Stimulated activated CD4-positive, alpha-beta T cell treated with anti-CD3 and anti-CD28 coated beads, Interleukin-2, amount 100 ng/mL, for 24 hours (primary cell): ENCODE measurements at regions not wholly inside any gene's neighbourhood (a gene's known extent, or its start where the extent isn't known, plus 50 kb on each side); places are given as distances from the start of the nearest gene placed in this dataset.

Experiments
- DNase-seq, 2 donors: peaks; one replicate each; pipeline ENCODE4 v3.0.0-alpha.2; 2020

DNA sequence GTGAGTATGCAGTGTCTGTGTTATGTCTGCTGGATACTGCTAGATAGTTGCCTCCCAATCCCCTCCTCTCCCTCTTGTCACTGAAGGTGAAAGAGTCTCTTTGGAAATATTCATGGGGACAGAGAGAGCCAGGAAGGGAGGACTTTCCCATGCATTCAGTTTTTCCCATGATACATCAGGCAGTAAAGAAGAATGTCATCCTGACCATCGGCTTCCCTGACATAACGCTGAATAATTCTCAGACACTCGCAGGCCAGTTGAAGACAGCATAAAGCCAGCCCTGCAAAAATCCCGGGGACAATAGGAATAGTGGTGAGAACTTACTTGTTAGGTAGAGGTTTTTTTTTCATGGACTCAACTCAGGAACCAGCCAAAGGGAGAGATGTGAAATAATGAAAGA is 58.1 kb downstream of the KLF4 start:
- no peak for DNase-seq

DNA sequence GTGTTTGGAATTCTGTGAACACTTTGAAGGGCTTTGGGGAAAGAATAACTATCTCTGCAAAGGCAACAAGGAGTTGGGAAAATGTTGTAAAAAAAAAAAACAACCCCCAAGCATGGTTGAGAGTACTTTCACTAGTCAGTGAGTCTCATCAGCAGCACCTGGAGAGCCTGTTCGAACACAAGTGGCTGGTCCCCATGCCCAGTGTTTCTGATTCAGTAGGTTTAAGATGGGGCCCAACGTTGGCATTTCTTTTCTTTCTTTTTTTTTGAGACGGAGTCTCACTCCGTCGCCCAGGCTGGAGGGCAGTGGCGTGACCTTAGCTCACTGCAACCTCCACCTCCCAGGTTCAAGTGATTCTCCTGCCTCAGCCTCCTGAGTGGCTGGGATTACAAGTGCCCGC is 59.5 kb downstream of the KLF4 start:
- DNase-seq: no peak

DNA sequence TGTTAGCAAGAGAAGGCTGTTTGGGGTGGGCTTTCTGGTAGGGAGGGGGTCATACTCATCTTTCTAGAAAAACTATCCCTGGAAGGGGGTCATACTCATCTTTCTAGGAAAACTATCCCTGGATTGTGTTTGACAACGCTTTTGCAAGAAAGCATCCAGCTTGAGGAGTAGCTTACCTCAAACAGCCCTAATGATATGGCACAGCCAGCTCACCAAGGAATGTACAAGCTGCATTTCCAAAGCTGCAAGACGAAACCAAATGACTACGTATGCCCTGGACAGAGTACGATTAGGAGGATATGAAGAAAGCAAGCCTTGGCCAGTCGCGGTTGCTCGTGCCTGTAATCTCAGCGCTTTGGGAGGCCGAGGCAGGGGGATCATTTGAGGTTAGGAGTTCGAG is 63.4 kb downstream of the KLF4 start:
- no peak for DNase-seq

DNA sequence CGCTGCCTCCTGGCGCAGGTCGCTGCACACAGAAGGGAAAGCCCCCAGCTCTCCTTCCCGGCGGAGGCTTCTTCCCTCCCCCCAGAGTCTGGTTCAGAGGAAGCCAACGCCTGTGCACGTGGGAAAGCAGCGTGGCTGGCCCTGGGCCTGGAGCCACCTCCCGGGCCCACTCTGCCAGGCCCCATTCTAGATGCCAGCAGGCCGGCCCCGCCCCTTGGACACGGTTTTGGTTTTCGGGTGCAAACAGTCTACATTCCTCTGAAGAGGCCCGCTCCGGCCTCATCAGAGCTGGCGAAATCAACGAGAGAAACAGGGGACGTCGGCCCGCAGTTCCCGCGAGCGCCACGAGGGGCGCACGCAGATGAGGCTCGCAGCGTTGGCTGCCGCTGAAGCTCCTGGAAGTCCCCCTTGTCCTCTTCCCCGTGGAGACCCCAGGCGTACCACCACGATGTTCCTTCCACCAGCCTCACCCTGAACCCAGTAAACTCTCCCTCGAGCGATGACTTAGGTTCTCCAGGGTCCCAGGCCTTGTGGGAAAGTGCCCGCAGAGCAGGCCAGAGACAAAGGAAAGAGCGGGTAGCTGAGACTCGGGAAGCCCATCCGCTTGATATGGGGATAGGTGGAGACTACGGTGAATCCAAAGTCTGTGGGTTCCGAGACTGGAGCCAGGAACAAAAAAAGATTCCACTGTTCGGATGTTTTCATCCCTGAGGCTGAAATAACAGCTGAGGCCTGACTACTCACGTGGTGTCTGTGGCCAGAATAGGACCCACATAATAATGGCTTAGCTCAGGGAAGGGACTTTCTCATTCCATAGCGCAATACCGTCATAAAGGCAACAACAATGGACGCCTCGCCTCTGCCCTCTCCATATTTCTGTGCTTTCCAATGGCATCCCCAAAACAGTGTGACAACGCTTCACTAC is 64.2 kb downstream of the KLF4 start:
- DNase-seq: peak; percentile 53 to 73

DNA sequence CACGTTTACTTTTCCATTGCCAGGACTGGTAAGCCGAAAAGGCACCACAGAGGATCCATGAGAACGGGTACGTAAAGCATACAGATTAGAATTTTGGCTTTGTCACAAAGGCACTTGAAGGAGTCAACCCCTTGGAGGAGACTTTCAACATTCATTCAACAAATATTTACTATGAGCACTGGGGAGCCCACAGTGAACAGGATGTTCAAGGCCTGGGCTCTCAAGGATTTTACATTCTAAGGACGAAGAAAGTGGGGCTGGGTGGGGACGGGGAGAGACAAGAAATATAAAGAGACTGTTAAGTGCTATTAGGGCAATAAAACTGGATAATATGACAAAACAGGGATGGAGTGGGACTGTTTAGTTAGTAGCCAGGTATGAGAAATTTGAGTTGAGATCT is 66.0 kb downstream of the KLF4 start:
- no peak for DNase-seq

DNA sequence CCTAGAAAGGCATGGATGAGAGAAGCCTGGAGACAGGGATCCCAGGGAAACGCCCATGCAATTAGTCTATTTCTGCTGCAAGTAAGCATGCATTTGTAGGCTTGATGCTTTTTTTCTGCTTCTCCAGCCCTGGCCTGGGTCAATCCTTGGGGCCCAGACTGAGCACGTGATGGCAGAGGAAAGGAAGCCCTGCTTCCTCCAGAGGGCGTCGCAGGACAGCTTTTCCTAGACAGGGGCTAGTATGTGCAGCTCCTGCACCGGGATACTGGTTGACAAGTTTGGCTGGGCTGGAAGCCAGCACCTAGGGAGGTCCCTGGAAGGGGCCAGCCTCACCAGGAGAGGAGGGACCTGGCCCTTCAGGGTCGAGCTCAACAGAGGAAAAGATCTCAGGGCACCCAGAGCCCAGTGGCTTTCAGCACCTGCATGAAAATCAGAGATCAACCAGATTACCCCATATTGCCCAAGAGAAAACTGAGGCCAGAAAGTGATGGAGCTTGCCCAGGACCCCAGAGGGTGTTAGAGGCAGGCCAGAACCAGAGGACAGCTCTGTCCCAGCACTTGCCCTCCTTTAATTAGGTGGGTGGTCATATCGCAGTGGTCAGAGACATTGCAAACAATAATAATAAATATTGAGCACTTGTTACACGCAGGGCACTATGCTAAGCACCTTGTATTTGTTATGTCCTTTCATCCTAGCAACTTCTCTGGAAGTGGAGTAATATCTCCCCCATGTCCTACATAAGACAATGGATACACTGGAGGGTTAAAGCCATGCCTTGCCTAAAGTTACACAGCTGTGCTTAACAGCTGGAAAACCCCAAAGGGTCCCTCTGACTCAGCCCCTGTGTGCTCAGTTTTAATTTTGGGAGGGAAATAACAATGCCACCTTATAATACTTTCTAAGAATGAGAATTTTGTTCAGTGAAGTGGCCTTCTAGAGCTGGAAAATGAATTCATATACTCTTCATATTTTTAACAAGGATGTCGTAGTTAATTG is 67.1 kb downstream of the KLF4 start:
- peak; percentile 19 to 46 for DNase-seq

DNA sequence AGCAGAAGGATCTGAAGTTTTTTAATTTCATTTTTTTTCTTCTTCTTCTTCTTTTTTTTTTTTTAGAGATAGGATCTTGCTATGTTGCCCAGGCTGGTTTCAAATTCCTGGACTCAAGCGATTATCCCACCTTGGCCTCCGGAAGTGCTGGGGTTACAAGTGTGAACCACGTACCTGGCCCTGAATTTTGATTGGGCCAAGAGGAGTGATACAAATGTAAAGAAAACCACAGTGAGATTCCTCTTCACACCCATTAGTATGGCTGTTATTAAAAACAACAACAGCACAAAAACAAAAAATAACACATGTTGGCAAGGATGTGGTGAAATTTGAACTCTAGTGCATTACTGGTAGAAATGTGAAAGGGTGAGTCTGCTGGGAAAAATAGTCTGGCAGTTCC is 79.1 kb downstream of the KLF4 start:
- DNase-seq: no peak

DNA sequence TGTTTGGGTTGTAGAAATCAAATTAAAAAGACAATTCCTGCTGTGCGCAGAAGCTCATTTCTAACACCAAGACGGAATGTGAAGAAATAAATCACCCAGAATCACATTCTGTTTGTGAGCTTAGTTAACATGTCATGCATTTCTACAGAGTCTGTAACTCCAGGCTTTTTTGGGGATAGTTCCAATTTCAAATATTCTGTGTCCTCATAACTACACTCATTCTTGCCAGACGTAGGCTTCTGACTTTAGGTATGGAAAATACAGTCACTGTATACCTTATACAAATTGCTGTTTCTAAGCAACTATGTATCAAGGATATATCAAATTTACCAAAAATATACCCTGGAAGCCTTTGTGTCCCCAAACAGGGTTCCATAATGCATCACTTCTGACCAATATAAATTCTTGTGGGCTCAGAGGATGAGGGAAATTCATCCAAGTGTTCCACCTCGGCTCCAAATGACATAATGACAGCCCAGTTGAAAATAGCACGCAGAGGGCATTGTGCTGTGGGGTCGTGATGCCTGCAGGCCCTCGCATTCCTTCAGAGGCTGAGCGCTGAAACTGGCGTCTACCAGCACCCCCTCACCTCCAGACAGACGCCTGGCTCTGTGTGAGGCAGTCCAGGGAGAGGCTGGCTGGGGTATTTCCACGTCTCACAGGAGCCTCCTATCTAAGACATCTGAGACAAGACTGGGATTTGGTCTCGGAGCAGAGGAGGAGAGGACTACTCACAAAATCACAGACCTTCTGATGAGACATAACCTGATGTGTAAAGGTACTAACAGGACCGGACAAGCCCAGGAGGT is 79.8 kb downstream of the KLF4 start:
- DNase-seq: no peak

DNA sequence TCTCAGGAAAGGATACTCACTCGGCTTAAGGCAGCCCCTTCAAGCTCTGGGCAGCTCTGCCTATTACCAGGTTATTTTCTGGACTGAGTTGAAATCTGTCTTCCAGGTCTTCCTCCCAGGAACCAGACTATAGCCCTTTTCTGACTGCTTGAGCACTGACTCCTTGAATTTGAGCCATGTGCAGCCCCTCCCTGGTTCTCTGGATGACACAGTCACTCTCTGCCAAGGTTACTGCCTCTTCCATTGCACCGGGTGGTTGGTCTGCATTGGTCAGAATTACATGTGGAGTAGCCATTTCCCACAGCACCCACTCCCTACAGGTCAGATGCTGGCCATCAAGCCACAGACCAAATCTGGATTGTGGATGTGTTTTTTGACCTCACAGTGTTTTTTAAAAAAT is 81.9 kb downstream of the KLF4 start:
- no peak for DNase-seq

DNA sequence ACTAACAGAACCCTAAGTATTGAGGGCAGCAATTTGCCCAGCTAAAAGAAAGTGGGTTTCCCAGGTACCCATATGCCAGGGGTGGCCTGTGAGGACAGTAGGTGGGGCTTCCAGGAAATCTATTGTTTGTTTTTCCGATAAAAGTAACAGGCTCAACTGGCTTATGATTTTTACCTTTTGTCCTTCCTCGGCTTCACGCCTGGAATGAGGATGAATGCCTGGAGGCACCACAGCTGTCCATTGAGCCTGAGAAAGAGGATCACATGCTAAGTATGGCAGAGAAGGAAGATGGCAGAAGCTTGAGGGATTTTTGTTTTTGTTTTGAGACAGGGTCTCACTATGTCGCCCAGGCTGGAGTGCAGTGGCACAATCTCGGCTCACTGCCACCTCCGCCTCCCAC is 84.1 kb downstream of the KLF4 start:
- no peak for DNase-seq

DNA sequence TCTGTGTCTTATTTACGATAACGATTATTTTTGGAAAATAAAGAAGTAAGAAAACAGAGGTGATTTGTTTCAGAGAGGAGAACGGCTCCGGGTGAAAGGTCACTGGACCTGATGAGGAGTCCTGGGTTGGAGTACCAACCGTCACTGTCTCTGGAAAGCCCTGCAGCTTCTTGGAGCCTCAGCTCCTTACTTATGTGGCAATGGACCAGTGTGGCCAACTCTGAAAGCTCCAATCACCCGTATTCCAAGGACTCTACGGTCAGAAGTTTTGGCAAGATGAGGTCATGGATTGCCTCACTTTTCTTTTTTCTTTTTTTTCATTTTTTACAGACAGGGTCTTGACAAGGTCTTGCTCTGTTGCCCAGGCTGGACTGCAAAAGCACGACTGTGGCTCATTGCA is 84.8 kb downstream of the KLF4 start:
- DNase-seq: no peak

DNA sequence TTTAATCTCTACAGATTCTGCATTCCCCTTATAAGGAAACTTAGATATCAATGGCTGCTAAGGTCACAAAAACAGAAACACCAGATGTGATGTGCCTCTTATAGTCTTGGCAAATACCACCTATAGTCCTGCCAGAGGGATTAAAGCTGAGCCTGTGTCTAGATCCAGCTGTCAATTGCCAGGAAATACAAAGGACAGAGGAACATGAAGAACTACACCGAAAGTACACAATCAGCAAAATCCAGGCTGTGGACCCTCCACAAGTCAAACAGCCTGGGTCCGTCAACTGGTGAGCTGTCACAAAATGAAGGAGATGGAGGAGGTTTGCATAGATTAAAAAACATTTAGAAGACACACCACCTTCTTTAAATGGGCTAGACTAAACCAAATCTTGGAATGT is 85.4 kb downstream of the KLF4 start:
- no peak for DNase-seq

DNA sequence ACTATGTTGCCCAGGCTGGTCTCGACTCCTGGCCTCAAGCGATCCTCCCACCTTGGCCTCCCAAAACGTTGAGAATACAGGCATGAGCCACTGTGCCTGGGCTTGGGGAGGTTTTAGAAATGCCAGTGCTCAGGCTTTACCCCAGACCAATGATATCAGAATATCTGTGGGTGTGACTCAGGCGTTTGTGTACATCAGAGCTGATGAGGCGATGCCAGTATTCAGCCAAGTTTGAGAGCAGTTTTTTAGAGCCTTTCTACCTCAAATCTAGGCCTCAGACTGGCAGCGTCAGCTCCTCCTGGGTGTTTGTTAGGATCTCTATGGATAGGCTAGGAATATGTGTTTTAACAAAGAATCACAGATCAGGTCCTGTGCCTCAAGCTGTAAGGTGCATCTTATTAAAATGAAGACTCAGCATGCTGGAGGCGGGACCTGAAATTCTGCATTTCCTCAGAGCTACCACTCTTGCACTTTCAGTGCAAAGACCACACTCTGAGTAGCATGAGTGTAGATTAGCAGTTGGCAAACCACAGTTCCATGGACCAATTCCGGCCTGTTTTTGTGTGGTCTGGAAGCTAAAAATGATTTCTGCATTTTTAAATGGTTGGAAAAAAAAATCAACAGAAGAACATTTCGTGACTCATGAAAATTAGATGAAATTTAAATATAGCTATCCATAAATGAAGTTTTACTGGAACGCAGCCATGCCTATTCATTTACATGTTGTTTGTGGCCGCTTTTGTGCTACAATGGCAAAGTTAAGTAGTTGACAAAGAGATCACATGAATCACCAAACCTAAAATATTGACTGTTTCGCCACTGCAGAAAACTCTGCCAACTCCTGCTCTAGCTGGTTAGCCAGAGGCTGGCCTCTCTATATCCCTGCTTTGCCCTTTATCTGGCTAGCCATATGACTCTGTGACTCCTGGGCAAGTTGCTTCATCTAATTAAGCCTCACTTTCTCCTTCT is 92.2 kb downstream of the KLF4 start:
- no peak for DNase-seq

DNA sequence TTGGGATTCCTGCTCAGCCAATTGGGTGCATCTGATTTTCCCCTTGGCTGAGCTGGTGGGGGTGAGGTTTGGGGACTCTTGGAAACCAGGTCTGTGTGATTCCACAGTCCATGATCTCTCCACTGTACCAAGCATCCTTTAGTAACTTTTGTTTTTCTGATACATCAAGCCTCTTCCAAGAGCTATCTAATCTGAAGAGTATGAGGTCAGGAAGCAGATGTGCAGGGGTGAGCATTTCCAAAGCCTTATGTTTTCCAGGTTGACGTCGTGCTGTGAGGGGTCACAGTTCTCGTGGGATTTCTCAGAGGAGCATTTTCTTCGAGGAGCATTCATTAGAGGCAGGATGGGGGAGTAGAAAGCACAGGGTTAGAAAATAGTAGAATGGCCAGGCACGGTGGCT is 95.3 kb downstream of the KLF4 start:
- DNase-seq: no peak

DNA sequence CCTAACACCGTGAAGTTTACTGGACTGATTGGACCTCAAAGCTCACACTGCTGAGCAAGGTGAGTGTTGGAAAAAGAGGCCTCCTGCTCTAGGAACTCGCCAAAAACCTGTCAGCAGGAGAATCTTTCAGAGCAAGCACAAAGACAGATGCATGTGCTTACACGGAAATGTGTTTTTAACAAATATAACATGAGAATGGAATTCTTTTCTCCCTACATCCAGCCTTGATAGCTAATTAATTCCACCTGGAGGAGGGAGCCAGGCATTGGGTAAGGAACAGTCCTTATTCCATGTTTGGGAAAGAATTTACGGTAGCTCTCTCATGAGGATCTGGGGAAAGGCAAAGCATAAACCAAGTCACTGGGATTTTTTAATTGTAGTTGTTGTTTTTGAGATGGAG is 98.8 kb downstream of the KLF4 start:
- DNase-seq: no peak

DNA sequence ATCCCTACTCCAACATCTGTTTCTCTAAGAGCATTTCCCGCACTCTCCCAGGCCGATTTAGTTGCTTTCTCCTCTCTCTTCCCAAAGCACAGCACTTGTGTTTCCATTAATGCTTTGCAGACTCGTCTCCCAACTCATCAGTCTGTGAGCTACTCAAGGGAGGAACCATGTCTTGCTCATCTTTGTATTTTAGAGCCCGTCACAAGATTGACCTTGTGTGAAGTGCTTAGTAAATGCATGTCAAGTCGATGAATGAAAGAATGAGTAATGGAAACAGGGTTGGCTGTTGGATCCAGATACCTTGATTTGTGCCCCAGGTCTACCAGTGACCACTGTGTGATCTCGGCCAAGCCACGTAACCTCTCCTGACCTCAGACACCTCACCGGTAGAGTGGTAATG is 99.3 kb downstream of the KLF4 start:
- no peak for DNase-seq

DNA sequence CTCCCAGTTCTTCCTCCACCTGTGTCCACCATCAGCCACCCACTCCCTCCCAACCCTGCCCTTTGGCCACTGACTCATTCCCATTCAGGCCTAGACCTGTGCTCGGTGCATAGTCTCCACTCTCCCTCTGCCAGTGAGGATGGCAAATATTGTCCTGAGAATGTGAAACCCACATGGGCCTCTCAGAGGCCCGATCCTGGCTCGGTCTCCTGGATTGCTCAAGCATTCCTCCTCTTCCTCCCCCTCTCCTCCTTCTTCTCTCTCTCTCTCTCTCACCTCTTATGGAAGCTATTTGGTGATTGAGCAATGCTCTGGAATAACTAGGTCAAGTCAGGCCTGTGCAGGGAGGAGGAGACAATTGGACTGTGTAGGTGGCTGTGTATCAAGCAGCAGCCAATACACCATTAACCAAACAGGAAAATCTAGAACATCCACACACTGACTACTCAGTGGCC is 99.9 kb downstream of the KLF4 start:
- DNase-seq: no peak

DNA sequence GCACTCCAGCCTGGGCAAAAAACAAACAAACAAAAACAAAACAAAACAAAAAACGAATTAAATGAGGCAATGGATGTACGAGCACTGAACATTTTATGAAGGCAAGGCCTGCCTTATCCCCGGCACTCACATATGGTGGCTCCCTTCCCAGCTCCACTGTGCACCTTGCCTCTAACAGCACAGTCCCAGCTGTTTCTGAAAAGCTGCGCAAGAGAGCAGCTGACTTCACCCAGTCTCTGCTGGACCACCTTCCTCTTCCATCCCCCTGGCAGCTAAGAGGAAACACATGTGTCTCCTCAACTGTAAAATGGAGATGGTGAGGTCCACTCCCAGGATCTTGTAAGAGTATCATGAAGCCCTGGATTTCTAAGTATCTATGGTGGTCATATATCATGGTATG is 100.7 kb downstream of the KLF4 start:
- DNase-seq: no peak

DNA sequence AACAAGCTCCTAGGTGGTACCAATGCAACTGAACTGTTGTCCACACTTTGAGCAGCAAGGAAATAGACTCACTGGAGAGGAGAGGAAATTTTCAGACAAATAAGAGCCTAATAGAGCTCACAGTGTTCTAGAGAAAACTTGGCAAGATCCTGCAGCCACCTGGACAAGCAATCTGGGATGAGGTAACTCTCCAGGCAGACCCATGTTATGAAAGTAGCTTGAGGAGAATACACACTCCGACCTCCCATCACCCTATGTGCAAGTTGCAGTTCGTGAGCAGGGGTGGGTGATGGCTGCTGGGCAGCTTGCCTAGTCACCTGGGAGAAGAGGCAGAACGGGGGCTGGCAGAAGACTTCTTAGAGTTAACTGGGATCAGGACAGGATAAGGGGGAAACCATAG is 102.2 kb downstream of the KLF4 start:
- no peak for DNase-seq

DNA sequence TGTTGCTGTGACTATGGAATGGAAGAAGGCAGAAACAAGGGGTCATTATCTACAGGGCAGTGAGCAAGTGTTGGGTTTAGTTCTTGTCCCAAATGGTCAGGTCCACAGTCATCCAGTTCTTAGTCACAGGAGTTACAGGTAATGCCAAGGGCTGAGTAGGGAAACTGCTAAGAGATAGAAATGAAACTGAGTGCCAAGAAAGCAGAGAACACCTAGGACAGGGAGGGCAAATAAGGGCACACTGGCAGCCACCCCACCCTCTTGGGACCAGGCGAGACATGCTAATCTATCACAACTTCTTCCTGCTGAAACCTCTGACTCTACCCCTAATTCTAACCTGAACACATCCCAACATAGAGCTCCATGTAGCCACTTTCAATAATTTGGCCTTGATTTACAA is 103.2 kb downstream of the KLF4 start:
- no peak for DNase-seq
